ENCODE measurements at regions not wholly inside any gene's neighbourhood (a gene's known extent, or its start where the extent isn't known, plus 50 kb on each side); places are given as distances from the start of the nearest gene placed in this dataset.

DNA sequence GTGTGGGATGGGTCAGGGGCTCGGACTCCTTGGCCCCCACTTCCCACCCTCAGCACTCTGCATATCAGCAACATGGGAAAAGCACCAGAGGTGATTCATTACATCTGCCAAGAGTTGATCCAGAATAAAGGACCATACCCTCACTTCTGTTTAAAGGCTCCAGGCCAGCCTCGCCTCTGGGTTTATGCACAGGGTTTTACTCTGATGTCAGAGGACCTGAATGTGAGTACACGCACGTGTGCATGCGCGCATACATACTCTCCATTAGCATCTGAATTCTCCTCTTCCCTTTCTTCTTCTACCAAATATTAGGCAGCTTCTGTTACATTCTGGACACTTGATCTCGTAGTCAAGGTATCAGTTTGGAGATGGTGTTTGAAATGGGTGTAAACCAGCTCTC, 114.7 kb upstream of the SPTLC3 start:
- DNase-seq: no peak
- in situ Hi-C loops (cut with HindIII; ENCODE audit: low pct_ligation_motif_present, low pct_unique_long_range_greater_than_20kb, low sequenced_read_pairs): no loop called here

DNA sequence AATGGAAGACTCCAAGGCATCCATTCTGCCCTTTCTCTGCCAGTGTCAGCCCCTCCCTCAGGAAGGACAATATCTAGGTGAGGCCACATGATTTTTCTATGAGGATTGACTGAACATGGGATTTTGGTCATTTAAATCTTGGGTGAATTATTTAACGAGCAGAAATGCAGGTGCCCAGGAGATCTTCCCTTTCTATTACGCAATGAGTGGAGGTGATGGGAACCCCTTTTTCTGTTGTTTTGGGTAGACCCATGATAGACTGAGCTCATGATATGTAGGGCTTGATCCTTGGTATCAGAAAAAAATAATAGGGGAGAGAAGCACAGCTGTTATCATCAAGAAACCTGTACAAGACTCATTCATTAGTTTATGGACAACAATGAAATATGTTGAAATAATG, 112.6 kb upstream of the SPTLC3 start:
- in situ Hi-C loops (cut with HindIII; ENCODE audit: low pct_ligation_motif_present, low pct_unique_long_range_greater_than_20kb, low sequenced_read_pairs): no loop called here

DNA sequence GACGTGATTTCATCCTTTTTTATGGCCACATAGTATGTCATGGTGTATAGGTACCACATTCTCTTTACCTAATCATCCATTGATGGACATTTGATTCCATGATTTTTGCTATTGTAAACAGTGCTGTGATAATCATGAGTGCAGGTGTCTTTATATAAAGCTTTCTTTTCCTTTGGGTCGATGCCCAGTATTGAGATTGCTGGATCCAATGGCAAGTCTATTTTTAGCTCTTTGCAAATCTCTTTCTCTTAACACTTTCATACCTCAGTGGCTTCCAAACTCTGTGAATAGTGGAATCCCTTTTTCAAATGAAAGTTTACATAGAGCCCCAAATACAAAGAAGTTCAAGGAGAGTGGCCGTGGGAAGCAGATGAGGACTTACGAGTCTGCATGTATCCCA, 105.8 kb upstream of the SPTLC3 start:
- in situ Hi-C loops (cut with HindIII; ENCODE audit: low pct_ligation_motif_present, low pct_unique_long_range_greater_than_20kb, low sequenced_read_pairs): no loop called here
- no peak for DNase-seq

More for the DNA sequence above, 112.6 kb upstream of the SPTLC3 start:
- no peak for DNase-seq

DNA sequence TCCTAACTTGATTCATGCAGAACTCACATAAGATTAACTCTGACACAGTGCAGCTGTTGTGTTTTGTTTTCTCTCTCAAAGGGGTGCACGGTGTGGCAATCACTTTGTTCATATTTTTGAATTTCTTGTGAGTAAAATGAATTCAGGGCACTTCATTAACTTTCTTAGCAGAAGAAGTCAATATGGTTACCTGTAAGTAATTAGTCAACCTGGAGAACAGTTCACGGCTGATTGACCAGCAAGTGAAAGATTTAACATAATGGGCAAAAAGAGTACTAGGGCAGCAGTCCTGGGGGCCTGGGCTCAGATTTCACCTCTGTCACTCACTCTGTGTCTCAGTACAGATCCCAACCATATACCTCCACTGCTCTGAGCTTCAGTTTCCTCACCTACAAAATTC, 102.4 kb upstream of the SPTLC3 start:
- in situ Hi-C loops (cut with HindIII; ENCODE audit: low pct_ligation_motif_present, low pct_unique_long_range_greater_than_20kb, low sequenced_read_pairs): no loop called here

DNA sequence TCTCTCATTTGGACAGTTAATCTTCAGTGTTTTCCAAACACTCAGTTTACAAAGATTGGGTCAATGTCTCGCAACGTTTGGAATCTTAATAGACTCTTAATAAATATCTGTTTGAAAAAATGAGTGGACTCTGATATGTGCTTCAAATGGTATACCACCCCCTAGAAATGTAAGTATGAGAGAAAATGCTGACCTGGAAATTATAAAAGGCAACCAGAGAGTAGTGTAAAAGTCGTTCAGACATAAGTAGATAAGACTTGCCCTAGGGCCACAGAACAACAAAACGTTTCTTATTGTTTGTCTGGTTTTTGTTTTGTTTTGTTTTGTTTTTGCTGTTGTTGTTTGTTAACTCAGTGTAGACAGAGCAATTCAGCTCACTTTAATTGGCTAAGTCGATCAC, 97.4 kb upstream of the SPTLC3 start:
- in situ Hi-C loops (cut with HindIII; ENCODE audit: low pct_ligation_motif_present, low pct_unique_long_range_greater_than_20kb, low sequenced_read_pairs): no loop called here
- DNase-seq: no peak

More for the DNA sequence above, 102.4 kb upstream of the SPTLC3 start:
- DNase-seq: no peak

DNA sequence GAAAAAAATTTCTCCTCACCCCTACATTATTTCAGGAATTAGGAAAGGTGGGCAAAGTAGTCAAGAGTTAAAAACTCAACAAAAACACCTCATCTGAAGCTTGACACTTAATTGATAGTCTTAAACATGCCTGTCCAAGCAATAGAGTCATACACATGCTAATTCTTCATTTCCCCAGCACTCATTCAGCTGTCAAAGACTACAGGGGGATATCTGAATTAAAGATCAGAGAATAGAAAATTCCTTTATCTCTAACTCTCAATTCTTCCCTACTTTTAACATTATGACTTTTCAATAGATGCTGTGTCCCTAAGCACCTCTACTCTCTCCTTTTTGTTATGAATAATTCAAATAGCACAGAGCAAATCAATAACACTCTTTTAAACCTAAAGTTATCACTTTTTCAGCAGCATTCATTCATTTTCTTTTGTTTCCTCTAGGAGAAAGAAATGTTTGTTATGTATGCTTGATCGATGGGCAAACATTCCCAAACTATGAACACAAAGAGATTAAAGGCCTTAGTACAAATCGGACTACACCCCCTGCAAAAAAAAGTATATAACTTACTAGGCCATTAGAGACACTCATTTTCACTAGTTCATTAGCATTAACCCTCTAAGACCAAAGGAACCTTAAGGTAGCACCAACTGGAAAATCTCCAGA, 94.9 kb upstream of the SPTLC3 start:
- in situ Hi-C loops (cut with HindIII; ENCODE audit: low pct_ligation_motif_present, low pct_unique_long_range_greater_than_20kb, low sequenced_read_pairs): no loop called here
- DNase-seq: no peak

DNA sequence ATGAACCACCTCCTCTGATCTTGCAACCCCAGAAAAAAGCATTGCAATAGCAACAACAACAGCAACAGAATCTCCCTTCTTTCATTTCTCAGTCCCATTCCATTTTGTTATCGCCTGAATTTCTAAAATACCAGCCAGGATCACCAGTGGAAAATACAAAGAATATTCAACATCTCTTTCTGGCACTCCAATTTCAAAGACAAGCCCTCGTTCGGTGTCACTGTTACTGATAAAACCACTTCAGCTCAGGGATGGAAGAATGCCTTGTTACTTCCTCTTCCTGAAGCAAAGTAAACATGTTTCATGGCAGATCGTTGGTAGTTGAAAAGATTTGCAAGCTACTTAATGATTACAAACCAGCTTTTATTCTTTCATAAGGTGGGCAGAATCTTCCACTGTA, 94.0 kb upstream of the SPTLC3 start:
- DNase-seq: no peak
- in situ Hi-C loops (cut with HindIII; ENCODE audit: low pct_ligation_motif_present, low pct_unique_long_range_greater_than_20kb, low sequenced_read_pairs): no loop called here

DNA sequence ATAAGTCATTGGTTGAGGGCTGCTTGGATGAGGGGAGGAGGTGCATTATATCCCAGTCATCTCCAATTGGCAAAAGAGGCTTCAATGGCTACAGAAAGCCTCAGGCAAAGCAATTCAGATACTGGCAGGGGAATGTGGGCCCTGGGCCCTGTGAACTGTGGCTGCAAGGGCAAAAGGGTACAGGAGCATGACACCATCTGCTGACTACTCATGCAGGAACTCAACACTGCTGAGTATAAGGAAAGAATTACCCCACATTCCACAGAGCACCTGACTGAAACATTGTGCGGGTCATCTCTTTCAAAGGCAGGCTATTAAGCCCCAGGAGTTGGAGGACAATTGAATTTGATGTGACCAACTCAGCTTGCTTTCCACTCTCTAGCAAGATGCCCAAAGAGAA, 92.1 kb upstream of the SPTLC3 start:
- in situ Hi-C loops (cut with HindIII; ENCODE audit: low pct_ligation_motif_present, low pct_unique_long_range_greater_than_20kb, low sequenced_read_pairs): no loop called here
- DNase-seq: peak; percentile 75

DNA sequence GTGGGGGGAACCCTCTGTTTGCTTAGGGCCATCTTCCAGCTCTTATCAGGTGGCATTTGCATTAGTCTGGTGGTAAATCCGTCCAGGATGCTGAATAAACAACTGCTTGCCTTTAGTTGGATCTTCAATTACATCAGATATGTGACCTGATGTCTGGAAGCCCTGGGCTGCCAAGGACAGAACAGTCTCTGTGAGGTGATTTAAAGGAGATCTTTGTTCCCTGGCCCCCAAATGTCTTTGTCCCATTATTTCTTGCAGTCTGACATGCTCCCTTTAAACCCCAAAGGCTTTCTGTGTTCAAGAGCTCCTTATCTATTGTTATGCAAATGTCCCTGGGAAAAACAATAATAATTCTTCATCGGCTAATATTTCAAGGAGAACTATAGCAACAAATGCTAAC, 84.6 kb upstream of the SPTLC3 start:
- in situ Hi-C loops (cut with HindIII; ENCODE audit: low pct_ligation_motif_present, low pct_unique_long_range_greater_than_20kb, low sequenced_read_pairs): no loop called here
- no peak for DNase-seq

DNA sequence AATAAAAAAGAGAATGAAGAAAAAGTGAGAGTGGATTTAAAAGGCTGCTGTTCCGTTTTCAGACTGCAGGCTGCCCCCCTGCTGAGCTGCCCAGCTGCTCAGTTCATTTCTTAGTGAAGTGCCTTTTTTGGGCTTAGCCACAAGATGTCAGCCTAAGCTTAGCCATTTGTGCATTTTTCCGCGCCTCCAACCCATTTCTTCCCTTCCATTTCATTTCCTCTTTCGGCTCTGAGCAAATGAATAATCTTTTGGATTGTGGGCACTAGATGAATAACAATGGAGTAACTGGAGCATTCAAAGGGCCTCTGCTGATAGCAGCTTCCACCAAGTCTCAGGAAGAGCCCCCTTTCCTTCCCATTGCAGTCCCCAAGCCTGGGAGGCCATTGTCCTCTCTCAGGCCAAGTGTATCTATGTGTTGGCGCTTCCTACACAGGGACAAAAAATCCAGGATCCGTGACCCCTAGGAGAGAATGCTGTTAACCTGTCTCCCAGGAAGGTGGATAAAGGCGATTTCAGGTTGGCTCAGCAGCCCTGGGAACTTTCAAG, 83.5 kb upstream of the SPTLC3 start:
- peak; percentile 81 for DNase-seq
- in situ Hi-C loops (cut with HindIII; ENCODE audit: low pct_ligation_motif_present, low pct_unique_long_range_greater_than_20kb, low sequenced_read_pairs): no loop called here

DNA sequence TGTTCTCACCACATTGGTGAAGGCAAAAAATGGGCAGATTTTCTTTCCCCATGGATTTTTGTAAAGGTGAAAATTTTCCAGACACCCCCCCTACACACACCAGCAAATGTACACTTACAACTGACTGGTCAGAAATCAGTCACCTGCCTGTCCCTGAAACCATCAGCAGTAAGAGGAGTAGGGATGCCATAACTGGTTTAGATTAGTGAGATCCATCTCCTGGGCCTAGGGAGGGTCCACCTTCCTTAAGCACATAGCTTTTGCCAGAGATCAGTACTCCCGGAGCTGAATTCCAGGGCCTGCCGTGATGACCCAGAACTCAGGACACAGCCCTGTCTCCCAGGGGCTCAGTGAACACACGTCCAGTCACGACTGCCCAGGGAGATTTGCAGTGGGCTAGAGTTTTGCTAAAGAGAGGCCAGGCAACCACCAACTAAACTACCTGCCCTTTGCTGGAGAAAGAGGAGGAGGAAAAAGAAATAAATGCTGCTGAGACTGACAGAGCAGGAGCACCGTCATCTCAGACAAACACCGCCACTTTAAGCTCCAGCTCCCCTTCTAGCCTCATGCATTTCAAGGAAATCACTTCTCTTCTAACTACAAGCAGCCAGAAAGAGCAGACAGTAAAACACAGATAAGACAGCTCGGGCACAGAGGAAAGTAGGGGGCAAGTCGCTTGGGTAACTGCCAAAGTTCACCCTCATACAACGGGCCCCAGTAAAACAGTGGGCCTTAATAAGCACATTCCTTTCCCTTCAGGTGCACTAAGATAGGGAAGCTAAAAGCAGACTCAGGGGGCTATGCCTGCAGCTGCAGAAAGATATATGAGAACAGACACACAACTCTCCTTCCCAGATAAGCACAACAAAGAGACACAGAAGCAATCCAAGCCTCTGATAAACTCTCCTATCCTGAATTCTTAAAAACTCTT, 82.6 kb upstream of the SPTLC3 start:
- in situ Hi-C loops (cut with HindIII; ENCODE audit: low pct_ligation_motif_present, low pct_unique_long_range_greater_than_20kb, low sequenced_read_pairs): no loop called here
- no peak for DNase-seq

DNA sequence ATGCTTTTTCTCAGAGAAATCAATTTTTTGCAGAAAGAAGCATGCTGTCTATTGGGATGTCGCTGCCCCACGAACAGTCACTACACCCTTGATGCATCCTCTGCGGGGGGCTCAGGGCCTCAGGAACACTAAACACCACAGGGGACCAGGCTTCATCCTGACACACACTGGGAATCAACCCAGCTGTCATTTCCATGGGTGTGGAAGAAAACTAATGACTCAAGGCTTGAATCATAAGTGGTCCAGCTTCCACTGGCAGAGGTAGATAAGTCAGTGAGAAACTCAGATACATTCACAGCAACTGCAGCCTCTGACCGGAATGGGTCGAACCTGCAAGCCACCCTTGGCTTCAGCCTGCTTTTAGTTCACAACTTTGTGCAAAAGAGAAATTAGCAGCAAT, 81.3 kb upstream of the SPTLC3 start:
- in situ Hi-C loops (cut with HindIII; ENCODE audit: low pct_ligation_motif_present, low pct_unique_long_range_greater_than_20kb, low sequenced_read_pairs): no loop called here
- DNase-seq: no peak

DNA sequence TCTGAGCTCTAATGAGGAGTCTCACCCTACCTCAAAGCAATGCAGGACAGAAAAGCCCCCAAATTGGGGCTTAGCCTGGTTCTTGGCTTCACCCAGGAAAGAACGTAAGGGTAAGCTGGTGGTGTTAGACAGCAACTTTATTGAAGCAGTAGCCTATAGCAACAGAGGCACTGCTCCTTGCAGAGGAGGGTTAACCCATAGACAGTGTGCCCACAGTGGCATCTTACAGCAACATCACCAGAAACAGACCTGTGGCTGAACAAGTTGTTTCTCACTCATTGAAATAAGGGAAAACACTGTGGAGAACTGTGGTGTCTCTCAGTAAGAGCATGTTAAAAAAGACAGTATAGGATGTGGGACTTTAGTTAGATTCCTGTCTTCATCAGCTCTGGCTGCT, 80.4 kb upstream of the SPTLC3 start:
- in situ Hi-C loops (cut with HindIII; ENCODE audit: low pct_ligation_motif_present, low pct_unique_long_range_greater_than_20kb, low sequenced_read_pairs): no loop called here
- no peak for DNase-seq

DNA sequence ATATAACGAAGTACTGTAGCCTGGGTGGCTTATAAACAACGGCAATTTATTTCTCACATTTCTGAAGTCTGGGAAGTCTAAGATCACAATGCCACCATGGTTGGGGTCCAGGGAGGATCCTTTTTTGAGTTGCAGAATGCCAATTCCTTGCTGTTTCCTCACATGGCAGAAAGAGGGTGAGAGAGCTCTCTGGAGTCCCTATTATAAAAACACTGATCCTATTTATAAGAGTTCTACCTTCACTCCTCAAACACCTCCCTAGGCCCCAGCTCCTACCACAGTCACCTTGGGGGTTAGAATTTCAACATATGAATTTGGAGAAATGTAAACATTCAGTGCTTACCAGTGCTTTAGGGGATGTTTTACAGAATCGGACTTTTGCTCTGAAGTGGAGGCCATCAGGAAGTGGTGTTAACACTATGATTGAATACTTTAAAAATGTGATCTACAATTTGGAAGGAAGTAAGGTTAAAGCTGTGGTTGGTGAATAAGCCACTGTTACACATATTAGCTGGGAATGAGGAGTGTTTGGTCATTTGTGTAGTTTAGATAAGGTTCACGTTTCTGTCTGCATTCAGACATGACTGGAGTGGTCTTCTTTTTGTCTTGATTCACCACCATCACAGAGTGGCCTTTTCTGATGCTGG, 79.9 kb upstream of the SPTLC3 start:
- in situ Hi-C loops (cut with HindIII; ENCODE audit: low pct_ligation_motif_present, low pct_unique_long_range_greater_than_20kb, low sequenced_read_pairs): no loop called here
- DNase-seq: peak; percentile 67

DNA sequence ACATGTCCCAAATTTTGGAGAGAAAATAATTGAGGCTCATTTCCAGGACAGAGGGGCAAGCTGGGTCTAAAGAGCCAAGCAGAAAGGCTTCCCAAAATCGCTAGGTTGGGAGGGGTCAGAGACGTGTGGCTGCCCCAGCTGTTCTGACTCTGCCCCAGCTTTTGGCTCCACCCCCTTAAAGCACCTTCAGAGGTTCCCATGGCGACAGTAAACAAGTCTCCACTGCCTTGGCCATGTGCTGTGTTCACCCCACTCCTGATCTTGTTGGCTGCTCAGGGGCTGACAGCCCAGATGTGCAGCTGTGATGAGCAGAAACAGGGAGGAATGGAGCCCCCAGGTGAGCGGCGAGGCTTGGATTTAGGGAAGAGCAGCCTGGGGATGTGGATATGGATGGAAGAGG, 72.8 kb upstream of the SPTLC3 start:
- in situ Hi-C loops (cut with HindIII; ENCODE audit: low pct_ligation_motif_present, low pct_unique_long_range_greater_than_20kb, low sequenced_read_pairs): no loop called here
- no peak for DNase-seq

DNA sequence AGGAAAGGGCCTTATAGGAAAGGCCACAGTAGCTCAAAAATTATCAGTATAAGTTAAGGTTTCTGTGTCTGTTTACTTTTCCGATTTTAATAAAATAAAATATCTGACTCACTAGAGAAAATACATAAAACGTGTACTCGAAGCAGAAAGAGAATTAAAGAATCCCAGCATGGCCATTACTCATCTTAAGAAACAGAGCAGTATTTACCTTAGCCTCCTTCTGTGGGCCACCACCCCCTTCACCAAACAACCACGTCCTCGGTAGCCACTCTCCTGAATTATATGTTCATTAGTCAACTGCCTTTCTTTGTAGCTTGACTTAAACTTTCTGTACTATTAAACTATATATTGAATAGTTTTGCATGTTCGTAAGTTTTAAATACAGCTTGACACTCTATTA, 72.2 kb upstream of the SPTLC3 start:
- in situ Hi-C loops (cut with HindIII; ENCODE audit: low pct_ligation_motif_present, low pct_unique_long_range_greater_than_20kb, low sequenced_read_pairs): no loop called here
- no peak for DNase-seq

DNA sequence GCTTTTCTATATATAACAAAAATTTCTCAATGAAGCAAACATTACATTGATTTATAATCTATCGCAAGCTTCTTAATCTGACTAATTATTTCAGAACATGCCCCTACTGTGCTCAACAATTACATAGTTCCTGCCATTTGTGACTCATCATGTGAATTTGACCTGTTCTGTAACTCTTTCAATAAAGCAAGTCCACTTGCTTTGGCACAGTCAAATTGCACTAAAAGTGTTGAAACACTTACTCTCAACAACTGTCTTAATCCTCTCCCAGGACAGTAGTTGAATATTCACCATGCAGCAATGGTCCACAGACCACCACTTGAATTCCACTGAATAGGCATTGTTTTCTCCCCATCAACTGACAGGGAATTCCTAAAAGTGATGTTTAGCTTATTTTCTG, 67.7 kb upstream of the SPTLC3 start:
- in situ Hi-C loops (cut with HindIII; ENCODE audit: low pct_ligation_motif_present, low pct_unique_long_range_greater_than_20kb, low sequenced_read_pairs): no loop called here
- DNase-seq: no peak

DNA sequence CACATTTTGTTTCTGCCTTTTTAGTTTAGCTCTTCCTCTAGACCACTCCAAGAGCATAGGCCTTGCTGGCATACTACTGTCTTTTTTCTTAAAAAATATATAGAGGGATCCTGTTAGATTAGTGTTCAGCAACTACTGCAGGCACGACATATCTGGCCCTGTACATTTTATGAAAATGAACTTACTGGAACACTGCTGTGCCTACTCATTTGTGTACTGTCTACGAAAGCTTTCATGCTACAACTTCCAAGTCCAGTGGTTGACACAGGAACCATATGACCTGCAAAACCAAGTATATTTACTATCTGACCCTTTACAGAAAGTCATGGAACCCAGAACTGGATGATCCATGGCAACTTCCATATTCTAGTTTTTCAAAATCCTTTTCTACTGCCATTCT, 66.6 kb upstream of the SPTLC3 start:
- in situ Hi-C loops (cut with HindIII; ENCODE audit: low pct_ligation_motif_present, low pct_unique_long_range_greater_than_20kb, low sequenced_read_pairs): no loop called here

DNA sequence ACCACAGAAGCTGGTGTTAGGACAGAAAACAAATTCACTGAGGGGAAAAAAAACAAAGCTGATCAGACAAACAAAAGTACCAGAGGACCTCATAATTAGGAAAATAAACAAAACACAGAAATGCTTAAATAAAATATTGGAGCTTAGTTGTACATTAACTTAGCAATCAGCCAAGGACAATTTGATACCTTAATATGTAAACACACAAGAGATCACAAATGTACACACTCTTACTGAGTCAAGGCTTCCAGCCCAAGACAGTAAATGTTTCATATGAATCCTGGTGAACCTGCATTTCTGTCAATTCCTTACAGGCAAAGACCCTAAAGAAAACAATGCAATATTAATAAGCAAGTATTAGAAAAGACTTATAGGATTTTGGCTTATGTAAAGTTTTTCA, 62.0 kb upstream of the SPTLC3 start:
- in situ Hi-C loops (cut with HindIII; ENCODE audit: low pct_ligation_motif_present, low pct_unique_long_range_greater_than_20kb, low sequenced_read_pairs): no loop called here
- no peak for DNase-seq

More for the DNA sequence above, 66.6 kb upstream of the SPTLC3 start:
- DNase-seq: no peak

Measured in ACHN (cell line).